ENCODE measurements at regions not wholly inside any gene's neighbourhood (a gene's known extent, or its start where the extent isn't known, plus 50 kb on each side); places are given as distances from the start of the nearest gene placed in this dataset.

- Histone ChIP-seq H3K4me3 (no peak overlapping the region), H3K36me3 (no peaks in the 10 kb centered on the region), H3K9me3 (no peaks in the 10 kb centered on the region), H3K27me3 (replicated peaks; ENCODE audit: insufficient read depth) (no peaks in the 10 kb centered on the region), H3K4me1 (ENCODE audit: control insufficient read depth in 1 of 2, low read depth in 2 of 2) (no peaks in the 10 kb centered on the region), H3K27ac (no peak overlapping the region)
- DNase-seq (ENCODE audit: low spot score) (no peak), ATAC-seq (ENCODE audit: insufficient number of reproducible peaks, low FRiP score, low read depth) (no peak)
- no peak for TF ChIP-seq CTCF (IDR thresholded peaks at IDR 0.05)
Measured at GRCh38 chr2:7673853-7674252, 756.6 kb downstream of the RNF144A start.

- no peaks in the 10 kb centered on the region for H3K9me3 ChIP-seq
- ATAC-seq (ENCODE audit: insufficient number of reproducible peaks, low FRiP score, low read depth) (no peak), DNase-seq (ENCODE audit: low spot score) (no peak)
- no peaks in the 10 kb centered on the region for H3K27me3 ChIP-seq (replicated peaks; ENCODE audit: insufficient read depth)
- no peak overlapping the region for H3K4me3 ChIP-seq
- TF ChIP-seq CTCF (IDR thresholded peaks at IDR 0.05): no peak
- no peak overlapping the region for H3K27ac ChIP-seq
- H3K4me1 ChIP-seq (ENCODE audit: control insufficient read depth in 1 of 2, low read depth in 2 of 2): no peaks in the 10 kb centered on the region
- no peaks in the 10 kb centered on the region for H3K36me3 ChIP-seq
Measured at GRCh38 chr2:7674606-7675005, 757.4 kb downstream of the RNF144A start.

GRCh38 chr2:7676714-7677113 is 759.5 kb downstream of the RNF144A start:
- H3K36me3 ChIP-seq: no peaks in the 10 kb centered on the region
- no peak for TF ChIP-seq CTCF (IDR thresholded peaks at IDR 0.05)
- no peaks in the 10 kb centered on the region for H3K9me3 ChIP-seq
- no peak for ATAC-seq (ENCODE audit: insufficient number of reproducible peaks, low FRiP score, low read depth)
- no peak for DNase-seq (ENCODE audit: low spot score)
- H3K4me1 ChIP-seq (ENCODE audit: control insufficient read depth in 1 of 2, low read depth in 2 of 2): no peaks in the 10 kb centered on the region
- no peaks in the 10 kb centered on the region for H3K27me3 ChIP-seq (replicated peaks; ENCODE audit: insufficient read depth)
- no peak overlapping the region for H3K4me3 ChIP-seq
- H3K27ac ChIP-seq: no peak overlapping the region

GRCh38 chr2:7681881-7682461 is 764.8 kb downstream of the RNF144A start:
- DNase-seq (ENCODE audit: low spot score) (no peak), ATAC-seq (ENCODE audit: insufficient number of reproducible peaks, low FRiP score, low read depth) (no peak)
- Histone ChIP-seq H3K27ac (no peak overlapping the region), H3K27me3 (replicated peaks; ENCODE audit: insufficient read depth) (no peaks in the 10 kb centered on the region), H3K9me3 (no peaks in the 10 kb centered on the region), H3K4me3 (no peak overlapping the region), H3K4me1 (ENCODE audit: control insufficient read depth in 1 of 2, low read depth in 2 of 2) (no peaks in the 10 kb centered on the region), H3K36me3 (no peaks in the 10 kb centered on the region)
- no peak for TF ChIP-seq CTCF (IDR thresholded peaks at IDR 0.05)

GRCh38 chr2:7683196-7683595 is 766.0 kb downstream of the RNF144A start:
- Histone ChIP-seq H3K27me3 (replicated peaks; ENCODE audit: insufficient read depth) (no peaks in the 10 kb centered on the region), H3K36me3 (no peaks in the 10 kb centered on the region), H3K27ac (no peak overlapping the region), H3K4me1 (ENCODE audit: control insufficient read depth in 1 of 2, low read depth in 2 of 2) (no peaks in the 10 kb centered on the region), H3K4me3 (no peak overlapping the region), H3K9me3 (no peaks in the 10 kb centered on the region)
- ATAC-seq (ENCODE audit: insufficient number of reproducible peaks, low FRiP score, low read depth) (no peak), DNase-seq (ENCODE audit: low spot score) (no peak)
- TF ChIP-seq CTCF (IDR thresholded peaks at IDR 0.05): no peak

All from thoracic aorta (tissue), 2 donors.